DOHH2 (cell line): ENCODE measurements at regions not wholly inside any gene's neighbourhood (a gene's known extent, or its start where the extent isn't known, plus 50 kb on each side); places are given as distances from the start of the nearest gene placed in this dataset.
"Not testable (repeated sequence)": the region's sequence is repeated elsewhere in the genome, so short reads cannot be mapped to it uniquely, and the experiment has no call there.

Experiments used
- EZH2phosphoT487 ChIP-seq: fragments of 200-600 bp; sonication (generic); IDR thresholded peaks from 2 replicates; pipeline ENCODE4 v1.6.1; 2017; ENCODE audit warnings: borderline replicate concordance, mild to moderate bottlenecking, antibody characterized with exemption, low read length, moderate library complexity, mixed read lengths
- TF ChIP-seq, protein P1 (sequence below): fragments of 200-600 bp; sonication (generic); IDR thresholded peaks from one replicate; pipeline ENCODE4 v1.5.1; 2014; ENCODE audit warnings: antibody characterized with exemption, mild to moderate bottlenecking, low read depth, low read length; ENCODE audit not compliant: poor library complexity, severe bottlenecking

DNA sequence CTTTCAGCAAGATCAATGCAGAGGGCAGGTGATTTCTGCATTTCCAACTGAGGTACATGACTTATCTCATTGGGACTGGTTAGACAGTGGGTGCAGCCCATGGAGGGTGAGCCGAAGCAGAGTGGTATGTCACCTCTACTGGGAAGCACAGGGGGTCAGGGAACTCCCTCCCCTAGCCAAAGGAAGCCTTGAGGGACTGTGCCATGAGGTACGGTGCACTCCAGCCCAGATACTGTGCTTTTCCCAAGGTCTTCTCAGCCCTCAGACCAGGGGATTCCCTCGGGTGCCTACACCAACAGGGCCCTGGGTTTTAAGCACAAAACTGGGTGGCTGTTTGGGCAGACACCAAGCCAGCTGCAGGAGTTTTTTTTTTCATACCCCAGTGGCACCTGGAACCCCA is 329.5 kb upstream of the TMEFF2 start:
- TF ChIP-seq, protein P1, sequence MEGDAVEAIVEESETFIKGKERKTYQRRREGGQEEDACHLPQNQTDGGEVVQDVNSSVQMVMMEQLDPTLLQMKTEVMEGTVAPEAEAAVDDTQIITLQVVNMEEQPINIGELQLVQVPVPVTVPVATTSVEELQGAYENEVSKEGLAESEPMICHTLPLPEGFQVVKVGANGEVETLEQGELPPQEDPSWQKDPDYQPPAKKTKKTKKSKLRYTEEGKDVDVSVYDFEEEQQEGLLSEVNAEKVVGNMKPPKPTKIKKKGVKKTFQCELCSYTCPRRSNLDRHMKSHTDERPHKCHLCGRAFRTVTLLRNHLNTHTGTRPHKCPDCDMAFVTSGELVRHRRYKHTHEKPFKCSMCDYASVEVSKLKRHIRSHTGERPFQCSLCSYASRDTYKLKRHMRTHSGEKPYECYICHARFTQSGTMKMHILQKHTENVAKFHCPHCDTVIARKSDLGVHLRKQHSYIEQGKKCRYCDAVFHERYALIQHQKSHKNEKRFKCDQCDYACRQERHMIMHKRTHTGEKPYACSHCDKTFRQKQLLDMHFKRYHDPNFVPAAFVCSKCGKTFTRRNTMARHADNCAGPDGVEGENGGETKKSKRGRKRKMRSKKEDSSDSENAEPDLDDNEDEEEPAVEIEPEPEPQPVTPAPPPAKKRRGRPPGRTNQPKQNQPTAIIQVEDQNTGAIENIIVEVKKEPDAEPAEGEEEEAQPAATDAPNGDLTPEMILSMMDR = not testable (repeated sequence)
- not testable (repeated sequence) for TF ChIP-seq EZH2phosphoT487
